22Rv1 (cell line): ENCODE measurements at regions not wholly inside any gene's neighbourhood (a gene's known extent, or its start where the extent isn't known, plus 50 kb on each side); places are given as distances from the start of the nearest gene placed in this dataset.

Experiments
- CTCF ChIP-seq: fragments of 450-650 bp; IDR thresholded peaks from 2 replicates; pipeline ENCODE4 v1.5.1; 2017; ENCODE audit warnings: mild to moderate bottlenecking
- ZFX ChIP-seq: fragments of 450-650 bp; IDR thresholded peaks from 2 replicates; pipeline ENCODE4 v1.6.1; 2017; ENCODE audit warnings: antibody characterized with exemption, borderline replicate concordance

GRCh38 chr2:43099797-43100196 is 126.6 kb downstream of the ZFP36L2 start:
- TF ChIP-seq CTCF (no peak), ZFX (no peak)
